ENCODE measurements at regions not wholly inside any gene's neighbourhood (a gene's known extent, or its start where the extent isn't known, plus 50 kb on each side); places are given as distances from the start of the nearest gene placed in this dataset.

- TF ChIP-seq POLR2AphosphoS5 (IDR thresholded peaks at IDR 0.05; ENCODE audit: low read depth, low read length): no peak
- TF ChIP-seq REST (IDR thresholded peaks at IDR 0.05; ENCODE audit: insufficient read depth in 1 of 2, low read depth in 2 of 2, low read length in 2 of 2): no peak
- TF ChIP-seq TAF1 (IDR thresholded peaks at IDR 0.05; ENCODE audit: borderline replicate concordance, insufficient read depth, low read length): no peak
- TF ChIP-seq SIN3A (IDR thresholded peaks at IDR 0.05; ENCODE audit: borderline replicate concordance, insufficient read depth, low read length): no peak
Observed at GRCh38 chr2:21261591-21261990, 137.8 kb downstream of the TDRD15 start.

Measured in PFSK-1 (cell line).